ENCODE measurements at regions not wholly inside any gene's neighbourhood (a gene's known extent, or its start where the extent isn't known, plus 50 kb on each side); places are given as distances from the start of the nearest gene placed in this dataset.

DNA sequence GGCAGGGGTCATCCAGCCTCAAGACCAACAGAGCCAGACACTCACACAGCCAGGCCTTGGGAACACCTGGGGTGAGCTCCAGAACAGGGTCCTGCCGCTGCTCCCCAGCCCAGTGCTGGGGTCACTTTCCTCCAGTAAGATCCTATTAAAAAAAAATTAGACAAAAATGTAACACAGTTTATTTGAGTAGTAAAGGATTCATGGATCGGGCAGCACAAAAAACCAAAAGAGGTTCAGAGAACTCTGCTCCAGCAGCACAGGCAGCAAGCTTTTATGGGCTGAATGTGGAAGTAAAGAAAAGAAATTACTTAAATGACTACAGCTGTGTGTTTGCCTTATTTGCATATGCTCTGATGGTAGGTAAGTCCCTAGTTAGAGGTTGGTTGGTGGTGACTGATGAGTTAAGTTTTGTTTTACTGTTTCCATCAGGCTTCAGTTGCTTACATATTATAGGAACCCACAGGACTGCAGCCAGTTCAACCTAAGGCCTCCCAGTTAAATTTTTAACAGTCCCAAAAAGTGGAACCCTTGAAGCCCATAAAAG is 80.5 kb upstream of the FGFR2 start:
- TF ChIP-seq, protein P1, sequence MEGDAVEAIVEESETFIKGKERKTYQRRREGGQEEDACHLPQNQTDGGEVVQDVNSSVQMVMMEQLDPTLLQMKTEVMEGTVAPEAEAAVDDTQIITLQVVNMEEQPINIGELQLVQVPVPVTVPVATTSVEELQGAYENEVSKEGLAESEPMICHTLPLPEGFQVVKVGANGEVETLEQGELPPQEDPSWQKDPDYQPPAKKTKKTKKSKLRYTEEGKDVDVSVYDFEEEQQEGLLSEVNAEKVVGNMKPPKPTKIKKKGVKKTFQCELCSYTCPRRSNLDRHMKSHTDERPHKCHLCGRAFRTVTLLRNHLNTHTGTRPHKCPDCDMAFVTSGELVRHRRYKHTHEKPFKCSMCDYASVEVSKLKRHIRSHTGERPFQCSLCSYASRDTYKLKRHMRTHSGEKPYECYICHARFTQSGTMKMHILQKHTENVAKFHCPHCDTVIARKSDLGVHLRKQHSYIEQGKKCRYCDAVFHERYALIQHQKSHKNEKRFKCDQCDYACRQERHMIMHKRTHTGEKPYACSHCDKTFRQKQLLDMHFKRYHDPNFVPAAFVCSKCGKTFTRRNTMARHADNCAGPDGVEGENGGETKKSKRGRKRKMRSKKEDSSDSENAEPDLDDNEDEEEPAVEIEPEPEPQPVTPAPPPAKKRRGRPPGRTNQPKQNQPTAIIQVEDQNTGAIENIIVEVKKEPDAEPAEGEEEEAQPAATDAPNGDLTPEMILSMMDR (IDR thresholded peaks at IDR 0.05), result no peak
- no peak for TF ChIP-seq POLR2A (IDR thresholded peaks at IDR 0.05)

All from adrenal gland (tissue), 5 donors.